ENCODE measurements at regions not wholly inside any gene's neighbourhood (a gene's known extent, or its start where the extent isn't known, plus 50 kb on each side); places are given as distances from the start of the nearest gene placed in this dataset.

DNA sequence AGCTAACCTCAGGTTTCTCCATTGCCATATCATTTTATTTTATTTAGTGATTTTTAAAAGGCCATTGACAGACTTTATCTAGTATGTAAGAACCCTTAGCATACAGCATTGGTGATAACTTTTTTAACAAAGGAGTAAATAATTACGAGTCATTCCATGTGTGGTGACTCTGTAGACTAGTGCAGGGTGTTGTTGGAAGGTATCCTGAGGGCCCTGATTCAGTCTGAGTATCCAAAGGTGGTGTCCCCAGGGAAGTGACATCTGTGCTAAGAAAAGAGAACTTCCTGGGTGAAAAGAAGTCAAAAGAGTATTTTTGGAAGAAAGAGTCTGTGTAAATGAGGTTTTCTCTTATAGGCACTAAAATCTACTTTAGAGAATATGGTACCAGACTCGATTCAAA lies 308.4 kb downstream of the C7orf25 start:
- no peaks in the 10 kb centered on the region for H3K4me1 ChIP-seq
- no peak for DNase-seq
- H3K9me3 ChIP-seq, result no peaks in the 10 kb centered on the region
- no peak overlapping the region for H3K4me3 ChIP-seq (ENCODE audit: low read depth, low read length)
- H3K27me3 ChIP-seq, result no peaks in the 10 kb centered on the region
- H3K36me3 ChIP-seq, result no peaks in the 10 kb centered on the region
- TF ChIP-seq, protein P1, sequence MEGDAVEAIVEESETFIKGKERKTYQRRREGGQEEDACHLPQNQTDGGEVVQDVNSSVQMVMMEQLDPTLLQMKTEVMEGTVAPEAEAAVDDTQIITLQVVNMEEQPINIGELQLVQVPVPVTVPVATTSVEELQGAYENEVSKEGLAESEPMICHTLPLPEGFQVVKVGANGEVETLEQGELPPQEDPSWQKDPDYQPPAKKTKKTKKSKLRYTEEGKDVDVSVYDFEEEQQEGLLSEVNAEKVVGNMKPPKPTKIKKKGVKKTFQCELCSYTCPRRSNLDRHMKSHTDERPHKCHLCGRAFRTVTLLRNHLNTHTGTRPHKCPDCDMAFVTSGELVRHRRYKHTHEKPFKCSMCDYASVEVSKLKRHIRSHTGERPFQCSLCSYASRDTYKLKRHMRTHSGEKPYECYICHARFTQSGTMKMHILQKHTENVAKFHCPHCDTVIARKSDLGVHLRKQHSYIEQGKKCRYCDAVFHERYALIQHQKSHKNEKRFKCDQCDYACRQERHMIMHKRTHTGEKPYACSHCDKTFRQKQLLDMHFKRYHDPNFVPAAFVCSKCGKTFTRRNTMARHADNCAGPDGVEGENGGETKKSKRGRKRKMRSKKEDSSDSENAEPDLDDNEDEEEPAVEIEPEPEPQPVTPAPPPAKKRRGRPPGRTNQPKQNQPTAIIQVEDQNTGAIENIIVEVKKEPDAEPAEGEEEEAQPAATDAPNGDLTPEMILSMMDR (IDR thresholded peaks at IDR 0.05; ENCODE audit: low read depth, low read length), result no peak

DNA sequence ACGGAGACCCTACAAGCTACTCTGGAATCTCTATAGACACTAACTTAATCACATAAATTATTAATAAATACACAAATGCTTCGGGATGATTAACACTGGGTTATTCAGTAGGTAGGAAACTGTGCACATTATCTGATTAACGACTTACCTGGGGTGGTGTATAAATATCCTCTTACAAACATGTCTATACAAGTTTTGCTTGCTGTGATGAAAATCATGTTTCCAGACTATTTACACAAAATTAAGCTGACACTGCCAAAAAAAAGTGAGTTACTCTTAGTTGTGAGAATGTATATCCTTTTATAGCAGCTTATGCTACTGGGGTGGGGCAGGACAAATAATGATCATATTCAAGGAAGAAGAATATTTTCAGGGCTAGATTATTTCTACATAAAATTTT lies 314.6 kb downstream of the C7orf25 start:
- H3K4me3 ChIP-seq (ENCODE audit: low read depth, low read length), result no peak overlapping the region
- H3K27me3 ChIP-seq, result no peaks in the 10 kb centered on the region
- TF ChIP-seq, protein P1 (IDR thresholded peaks at IDR 0.05; ENCODE audit: low read depth, low read length), result no peak
- H3K36me3 ChIP-seq, result no peaks in the 10 kb centered on the region
- H3K9me3 ChIP-seq, result no peaks in the 10 kb centered on the region
- DNase-seq, result no peak
- no peaks in the 10 kb centered on the region for H3K4me1 ChIP-seq

DNA sequence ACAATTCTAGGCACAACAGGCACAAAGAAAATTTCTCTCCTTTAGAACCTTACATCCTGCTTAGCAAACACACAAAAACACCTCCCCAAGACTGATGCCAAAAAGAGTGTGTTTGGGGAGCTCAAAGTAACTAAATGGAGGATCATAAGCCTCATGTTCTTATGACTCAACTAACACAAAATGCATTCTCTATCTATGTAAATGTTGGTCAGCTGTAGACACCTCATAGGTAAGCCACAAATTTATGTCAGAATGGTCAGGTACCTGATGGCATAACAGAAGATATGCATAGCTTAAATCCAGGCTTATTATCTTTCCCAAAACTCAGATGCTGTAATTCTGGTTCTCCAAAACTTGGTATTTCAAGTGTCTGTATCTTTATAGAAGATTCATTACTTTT lies 315.1 kb downstream of the C7orf25 start:
- H3K4me1 ChIP-seq, result no peaks in the 10 kb centered on the region
- no peak for DNase-seq
- TF ChIP-seq, protein P1 (IDR thresholded peaks at IDR 0.05; ENCODE audit: low read depth, low read length), result no peak
- H3K9me3 ChIP-seq, result no peaks in the 10 kb centered on the region
- no peaks in the 10 kb centered on the region for H3K36me3 ChIP-seq
- no peaks in the 10 kb centered on the region for H3K27me3 ChIP-seq
- no peak overlapping the region for H3K4me3 ChIP-seq (ENCODE audit: low read depth, low read length)

DNA sequence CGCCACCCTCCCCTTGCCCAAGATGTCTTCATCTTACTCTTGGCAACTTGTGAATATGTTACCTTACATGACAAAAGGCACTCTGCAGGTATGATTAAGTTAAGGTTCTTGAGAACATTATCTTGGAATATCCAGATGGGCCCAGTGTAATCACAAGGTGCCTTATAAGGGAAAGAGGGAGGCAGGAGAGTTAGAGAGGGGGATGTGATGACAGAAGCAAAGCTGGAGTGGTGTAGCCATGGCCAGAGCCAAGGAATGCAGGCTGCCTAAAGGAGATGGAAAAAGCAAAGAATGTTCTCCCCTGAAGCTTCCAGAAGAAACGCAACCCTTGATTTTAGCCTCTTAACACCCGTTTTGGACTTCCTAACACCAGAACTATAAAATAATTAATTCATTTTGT lies 318.0 kb downstream of the C7orf25 start:
- H3K9me3 ChIP-seq, result no peaks in the 10 kb centered on the region
- no peak overlapping the region for H3K4me3 ChIP-seq (ENCODE audit: low read depth, low read length)
- DNase-seq, result no peak
- no peaks in the 10 kb centered on the region for H3K27me3 ChIP-seq
- H3K4me1 ChIP-seq, result no peaks in the 10 kb centered on the region
- TF ChIP-seq, protein P1 (IDR thresholded peaks at IDR 0.05; ENCODE audit: low read depth, low read length), result no peak
- no peaks in the 10 kb centered on the region for H3K36me3 ChIP-seq

DNA sequence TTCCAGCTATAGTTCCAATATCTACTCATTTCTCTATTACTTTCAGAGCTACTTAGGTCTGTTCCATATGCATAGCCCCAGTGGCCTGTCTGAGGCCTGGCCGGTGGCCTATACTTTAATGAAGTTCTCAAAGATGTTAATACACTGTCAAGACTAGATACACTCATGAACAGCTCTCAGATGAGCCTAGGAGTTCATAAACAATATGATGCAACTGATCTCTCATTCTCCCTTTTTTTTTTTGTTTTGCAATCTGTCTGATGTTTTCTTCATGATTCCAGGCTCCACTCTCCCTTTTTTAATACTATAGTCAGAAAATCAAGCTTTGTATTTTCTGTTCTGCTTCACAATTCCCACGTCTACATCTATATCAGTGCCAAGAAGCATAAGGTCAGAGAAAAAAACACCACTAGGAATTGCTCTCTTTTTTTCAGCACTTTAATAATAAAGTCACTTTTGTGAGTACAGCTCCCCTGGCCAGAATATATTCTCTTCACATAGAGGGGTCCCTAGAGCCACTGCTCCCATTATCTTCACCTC lies 321.0 kb downstream of the C7orf25 start:
- TF ChIP-seq, protein P1 (IDR thresholded peaks at IDR 0.05; ENCODE audit: low read depth, low read length), result no peak
- no peaks in the 10 kb centered on the region for H3K4me1 ChIP-seq
- no peak for DNase-seq
- no peaks in the 10 kb centered on the region for H3K9me3 ChIP-seq
- no peak overlapping the region for H3K4me3 ChIP-seq (ENCODE audit: low read depth, low read length)
- no peaks in the 10 kb centered on the region for H3K36me3 ChIP-seq
- H3K27me3 ChIP-seq, result no peaks in the 10 kb centered on the region

GRCh38 chr7:42588876-42589275 lies 323.0 kb downstream of the C7orf25 start:
- Histone ChIP-seq H3K4me3 (ENCODE audit: low read depth, low read length) (no peak overlapping the region), H3K36me3 (no peaks in the 10 kb centered on the region), H3K27me3 (no peaks in the 10 kb centered on the region), H3K9me3 (no peaks in the 10 kb centered on the region), H3K4me1 (no peaks in the 10 kb centered on the region)
- TF ChIP-seq, protein P1 (IDR thresholded peaks at IDR 0.05; ENCODE audit: low read depth, low read length), result no peak
- no peak for DNase-seq
